BJ (cell line): ENCODE measurements at regions not wholly inside any gene's neighbourhood (a gene's known extent, or its start where the extent isn't known, plus 50 kb on each side); places are given as distances from the start of the nearest gene placed in this dataset.

Experiments used
- CTCF ChIA-PET: fragments of 350-600 bp; formaldehyde crosslinking; extraction: SDS; loops from one replicate; lab custom pipeline; 2021; ENCODE audit warnings: antibody characterized with exemption, inconsistent platforms; lab: Yijun Ruan, JAX
- POLR2A ChIA-PET: fragments of 300-600 bp; sonication (Branson Sonifier 250); formaldehyde crosslinking; extraction: SDS; loops from one replicate; lab custom pipeline; 2021; ENCODE audit warnings: antibody characterized with exemption; lab: Charles Lee
- DNase-seq: peaks from one replicate; pipeline ENCODE4 v3.0.0-alpha.2; 2011; ENCODE audit warnings: low read depth
- H3K27me3 ChIP-seq: 2 replicates; pipeline ENCODE4 v1.6.0; 2011; ENCODE audit warnings: low read length; ENCODE audit not compliant: control insufficient read depth, insufficient read depth
- H3K36me3 ChIP-seq: 2 replicates; pipeline ENCODE4 v1.5.1; 2011; ENCODE audit warnings: low read length; ENCODE audit not compliant: control insufficient read depth, insufficient read depth
- H3K4me3 ChIP-seq: 2 replicates; pipeline ENCODE4 v1.5.1; 2011; ENCODE audit warnings: low read depth, mild to moderate bottlenecking, control low read depth, low read length
- CTCF ChIP-seq: IDR thresholded peaks from 2 replicates; pipeline ENCODE4 v1.5.1; 2011; ENCODE audit warnings: low read depth, mild to moderate bottlenecking, control low read depth, inconsistent platforms, low read length, moderate library complexity; ENCODE audit not compliant: insufficient read depth

- POLR2A ChIA-PET: no interaction called here
- CTCF ChIA-PET: interaction anchor here (2.5 kb wide), 1 partner anchor 39 kb away, joined by 8 read pairs; no protein-coding TSS in a partner anchor
- TF ChIP-seq CTCF: no peak
- Histone ChIP-seq H3K36me3 (no peaks in the 10 kb centered on the region), H3K4me3 (no peak overlapping the region), H3K27me3 (no peaks in the 10 kb centered on the region)
- no peak for DNase-seq
Observed at GRCh38 chr7:131898418-131898817, 342.0 kb upstream of the PODXL start.

GRCh38 chr7:131897790-131898165 is 341.4 kb upstream of the PODXL start:
- no peak for TF ChIP-seq CTCF
- Histone ChIP-seq H3K36me3 (no peaks in the 10 kb centered on the region), H3K4me3 (no peak overlapping the region), H3K27me3 (no peaks in the 10 kb centered on the region)
- no peak for DNase-seq
- POLR2A ChIA-PET: no interaction called here
- CTCF ChIA-PET: interaction anchor here (2.5 kb wide), 1 partner anchor 39 kb away, joined by 8 read pairs; no protein-coding TSS in a partner anchor

GRCh38 chr7:131897016-131897789 is 340.8 kb upstream of the PODXL start:
- DNase-seq: peak; percentile 35
- no peak overlapping the region for H3K4me3 ChIP-seq
- CTCF ChIA-PET: interaction anchor here (0.8 to 2.5 kb wide), 2 partner anchors 9 to 38 kb away, joined by 3 to 8 read pairs; no protein-coding TSS in a partner anchor
- TF ChIP-seq CTCF: no peak
- POLR2A ChIA-PET: no interaction called here
- no peaks in the 10 kb centered on the region for H3K36me3 ChIP-seq
- H3K27me3 ChIP-seq: no peaks in the 10 kb centered on the region

- TF ChIP-seq CTCF: no peak
- CTCF ChIA-PET: interaction anchor here (0.6 to 2.5 kb wide), 4 partner anchors 10 to 992 kb away, joined by 3 to 8 read pairs (median 3); no protein-coding TSS in a partner anchor
- POLR2A ChIA-PET: no interaction called here
- Histone ChIP-seq H3K27me3 (no peaks in the 10 kb centered on the region), H3K36me3 (no peaks in the 10 kb centered on the region), H3K4me3 (no peak overlapping the region)
- no peak for DNase-seq
Observed at GRCh38 chr7:131896165-131896863, 339.9 kb upstream of the PODXL start.

GRCh38 chr7:131895541-131896164 is 339.2 kb upstream of the PODXL start:
- ChIA-PET POLR2A (no interaction called here), CTCF (interaction anchor here (0.6 to 1.1 kb wide), 2 partner anchors 36 to 992 kb away, joined by 3 read pairs; no protein-coding TSS in a partner anchor)
- peak; percentile 94 for DNase-seq
- H3K27me3 ChIP-seq: no peaks in the 10 kb centered on the region
- no peak for TF ChIP-seq CTCF
- H3K36me3 ChIP-seq: no peaks in the 10 kb centered on the region
- H3K4me3 ChIP-seq: no peak overlapping the region
